GM19351 (cell line): ENCODE measurements at regions not wholly inside any gene's neighbourhood (a gene's known extent, or its start where the extent isn't known, plus 50 kb on each side); places are given as distances from the start of the nearest gene placed in this dataset.

ENCODE experiments used
- ATAC-seq: cut with Tn5 transposase; IDR thresholded peaks from one replicate; pipeline ENCODE4 v1.9.1; 2021; ENCODE audit warnings: mild to moderate bottlenecking, moderate library complexity; ENCODE audit not compliant: unreplicated experiment

GRCh38 chr4:177569434-177569833 lies 127.2 kb upstream of the AGA start:
- no peak for ATAC-seq

- no peak for ATAC-seq
Measured at GRCh38 chr4:177573507-177573906, 131.3 kb upstream of the AGA start.

GRCh38 chr4:177574446-177574845 lies 132.2 kb upstream of the AGA start:
- no peak for ATAC-seq

- ATAC-seq: no peak
Measured at GRCh38 chr4:177579649-177580048, 137.4 kb upstream of the AGA start.

GRCh38 chr4:177582992-177583391 lies 140.8 kb upstream of the AGA start:
- no peak for ATAC-seq

GRCh38 chr4:177587989-177588388 lies 145.8 kb upstream of the AGA start:
- no peak for ATAC-seq

- ATAC-seq: no peak
Measured at GRCh38 chr4:177595386-177595785, 153.1 kb upstream of the AGA start.

GRCh38 chr4:177596035-177596434 lies 153.8 kb upstream of the AGA start:
- ATAC-seq: no peak

GRCh38 chr4:177596991-177597390 lies 154.8 kb upstream of the AGA start:
- ATAC-seq: no peak

- no peak for ATAC-seq
Measured at GRCh38 chr4:177605252-177605651, 163.0 kb upstream of the AGA start.

GRCh38 chr4:177607111-177607573 lies 164.9 kb upstream of the AGA start:
- ATAC-seq: no peak

- no peak for ATAC-seq
Measured at GRCh38 chr4:177611974-177612664, 169.9 kb upstream of the AGA start.

GRCh38 chr4:177612684-177613083 lies 170.4 kb upstream of the AGA start:
- no peak for ATAC-seq

- no peak for ATAC-seq
Measured at GRCh38 chr4:177632481-177632880, 190.2 kb upstream of the AGA start.

- ATAC-seq: no peak
Measured at GRCh38 chr4:177638871-177639270, 196.6 kb upstream of the AGA start.

GRCh38 chr4:177640864-177641263 lies 198.6 kb upstream of the AGA start:
- no peak for ATAC-seq

GRCh38 chr4:177660223-177660622 lies 218.0 kb upstream of the AGA start:
- no peak for ATAC-seq

- ATAC-seq: peak; percentile 51
Measured at GRCh38 chr4:177667687-177668086, 225.4 kb upstream of the AGA start.

- ATAC-seq: no peak
Measured at GRCh38 chr4:177671387-177671786, 229.2 kb upstream of the AGA start.

GRCh38 chr4:177671845-177672244 lies 229.6 kb upstream of the AGA start:
- no peak for ATAC-seq

GRCh38 chr4:177673985-177674489 lies 231.8 kb upstream of the AGA start:
- no peak for ATAC-seq

- ATAC-seq: peak; percentile 76
Measured at GRCh38 chr4:177680308-177680707, 238.1 kb upstream of the AGA start.

- no peak for ATAC-seq
Measured at GRCh38 chr4:177681902-177682301, 239.7 kb upstream of the AGA start.
